HepG2 (cell line): ENCODE measurements at regions not wholly inside any gene's neighbourhood (a gene's known extent, or its start where the extent isn't known, plus 50 kb on each side); places are given as distances from the start of the nearest gene placed in this dataset.

Experiments used
- ATAC-seq: fragments of 200-7000 bp; cut with Tn5 transposase; 3 replicates; pipeline ENCODE4 v1.9.1; 2020; ENCODE audit warnings: mild to moderate bottlenecking, moderate library complexity
- BruUV-seq: library from RNA; stranded (reverse); fragments of 400-500 nt; replicated peaks from 2 replicates; lab custom pipeline; 2021; lab: Mats Ljungman, UMichigan
- CTCF ChIA-PET: fragments of 300-600 bp; formaldehyde crosslinking; extraction: SDS; loops from one replicate; lab custom pipeline; 2021; ENCODE audit warnings: low total read pairs, inconsistent platforms, low intra/inter-chr PET ratio; lab: Yijun Ruan, JAX
- POLR2A ChIA-PET: fragments of 350-600 bp; sonication (Branson Sonifier 250); formaldehyde crosslinking; loops from one replicate; lab custom pipeline; 2020; ENCODE audit warnings: antibody characterized with exemption, inconsistent platforms; lab: Yijun Ruan, JAX
- DNase-seq: peaks from one replicate; pipeline ENCODE4 v3.0.0-alpha.2; 2015; ENCODE audit warnings: low spot score
- FAIRE-seq: peaks from 3 replicates; lab custom pipeline; 2011; peaks lifted over from hg19 to GRCh38; lab: Jason Lieb, UNC
- H2AFZ ChIP-seq: one replicate; pipeline ENCODE4 v1.6.1; 2011; ENCODE audit warnings: low read length, inconsistent platforms
- H3K27ac ChIP-seq: fragments of 300-600 bp; 3 replicates; pipeline ENCODE4 v1.8.0; 2011; ENCODE audit warnings: mixed run types, mild to moderate bottlenecking, mixed read lengths, low read length, inconsistent platforms; ENCODE audit not compliant: insufficient read depth; ENCODE audit errors: extremely low read length
- H3K27me3 ChIP-seq, 2 experiments: fragments of 200-600 bp in 1 of 2; 2 replicates in 1 of 2; 3 replicates in 1 of 2; pipeline versions ENCODE4 v1.6.0 to v1.8.0; 2011; ENCODE audit warnings: low read length in 2 of 2, mild to moderate bottlenecking in 2 of 2, moderate library complexity in 2 of 2, inconsistent platforms in 1 of 2; ENCODE audit not compliant: insufficient read depth in 2 of 2, control insufficient read depth in 1 of 2
- H3K36me3 ChIP-seq, 2 experiments: fragments of 200-600 bp in 1 of 2; replicated peaks in 1 of 2; 2 replicates in 1 of 2; 3 replicates in 1 of 2; pipeline versions ENCODE4 v1.5.1 to v1.8.0; 2011; ENCODE audit warnings: low read length in 2 of 2, inconsistent platforms in 1 of 2; ENCODE audit not compliant: insufficient read depth in 2 of 2, control insufficient read depth in 1 of 2
- H3K4me1 ChIP-seq: 2 replicates; pipeline ENCODE4 v1.5.1; 2012; ENCODE audit warnings: low read length, inconsistent platforms; ENCODE audit not compliant: insufficient read depth
- H3K4me2 ChIP-seq: 2 replicates; pipeline ENCODE4 v1.6.0; 2011; ENCODE audit warnings: low read depth, low read length, inconsistent platforms
- H3K4me3 ChIP-seq, 3 experiments: fragments of 200-600 bp in 1 of 3; sonication (generic), shearing (Covaris generic) in 1 of 3; replicated peaks in 1 of 3; 2 replicates each; pipeline ENCODE4 v1.5.1; 2011 to 2016; ENCODE audit warnings: low read length in 3 of 3, inconsistent platforms in 2 of 3, low read depth in 2 of 3, mild to moderate bottlenecking in 2 of 3, control low read depth in 1 of 3, mixed read lengths in 1 of 3; ENCODE audit not compliant: insufficient read depth in 1 of 3
- H3K79me2 ChIP-seq: one replicate; pipeline ENCODE4 v1.6.1; 2011; ENCODE audit warnings: low read length, inconsistent platforms; ENCODE audit not compliant: insufficient read depth
- H3K9ac ChIP-seq: 2 replicates; pipeline ENCODE4 v1.6.0; 2011; ENCODE audit warnings: mild to moderate bottlenecking, low read depth, low read length, inconsistent platforms; ENCODE audit not compliant: insufficient read depth
- H3K9me3 ChIP-seq: 2 replicates; pipeline ENCODE4 v1.5.1; 2012; ENCODE audit warnings: mild to moderate bottlenecking, low read length
- H4K20me1 ChIP-seq: 2 replicates; pipeline ENCODE4 v1.6.0; 2011; ENCODE audit warnings: inconsistent platforms, mild to moderate bottlenecking, low read length, moderate library complexity; ENCODE audit not compliant: insufficient read depth
- AHR ChIP-seq: IDR thresholded peaks from 2 replicates; pipeline ENCODE4 v1.6.1; 2018; ENCODE audit warnings: missing genetic modification reagents, missing compliant biosample characterization
- ELF3 ChIP-seq: IDR thresholded peaks from 2 replicates; pipeline ENCODE4 v1.6.1; 2016; ENCODE audit warnings: missing genetic modification reagents, missing compliant biosample characterization
- FOXP1 ChIP-seq, 2 experiments: fragments of 450-650 bp in 1 of 2; IDR thresholded peaks; 2 replicates each; pipeline ENCODE4 v1.6.1; 2017 to 2018; ENCODE audit warnings: antibody characterized with exemption in 1 of 2
- HOMEZ ChIP-seq: IDR thresholded peaks from 2 replicates; pipeline ENCODE4 v1.6.1; 2016; ENCODE audit warnings: low read depth
- HOXA5 ChIP-seq: sonication (generic); formaldehyde crosslinking; IDR thresholded peaks from 2 replicates; pipeline ENCODE4 v1.4.0; 2020; ENCODE audit warnings: missing genetic modification reagents
- IRF2 ChIP-seq: IDR thresholded peaks from 2 replicates; pipeline ENCODE4 v1.6.1; 2018; ENCODE audit warnings: missing genetic modification reagents, missing compliant biosample characterization
- JARID2 ChIP-seq: sonication (generic); formaldehyde crosslinking; IDR thresholded peaks from 2 replicates; pipeline ENCODE4 v1.8.1; 2023; ENCODE audit warnings: missing genetic modification reagents, inconsistent platforms; ENCODE audit not compliant: insufficient replicate concordance
- KAT2B ChIP-seq: fragments of 150-350 bp; IDR thresholded peaks from 2 replicates; pipeline ENCODE4 v1.6.1; 2014; ENCODE audit warnings: low read depth, low read length, borderline replicate concordance
- MBNL3 ChIP-seq: fragments of 250-450 bp; sonication (Bioruptor Pico); conservative IDR thresholded peaks from 2 replicates; pipeline ENCODE4 v1.8.0; 2022; ENCODE audit warnings: mild to moderate bottlenecking, inconsistent platforms
- MTA3 ChIP-seq: sonication (generic); formaldehyde crosslinking; IDR thresholded peaks from 2 replicates; pipeline ENCODE4 v1.4.0; 2020; ENCODE audit warnings: missing genetic modification reagents
- NFATC3 ChIP-seq: sonication (generic); formaldehyde crosslinking; IDR thresholded peaks from 2 replicates; pipeline ENCODE4 v1.5.1; 2020; ENCODE audit warnings: mild to moderate bottlenecking, missing genetic modification reagents
- NR2F1 ChIP-seq, 2 experiments: fragments of 450-650 bp in 1 of 2; formaldehyde crosslinking in 1 of 2; IDR thresholded peaks; 2 replicates each; pipeline versions ENCODE4 v1.5.0 to v1.6.1; 2016 to 2020; ENCODE audit warnings: mild to moderate bottlenecking in 1 of 2, missing compliant biosample characterization in 1 of 2, missing genetic modification reagents in 1 of 2, moderate library complexity in 1 of 2
- NR2F2 ChIP-seq: IDR thresholded peaks from 2 replicates; pipeline ENCODE4 v1.6.1; 2012; ENCODE audit warnings: low read depth, inconsistent platforms, borderline replicate concordance
- NR2F6 ChIP-seq, 2 experiments: IDR thresholded peaks; 2 replicates each; pipeline ENCODE4 v1.6.1; 2016; ENCODE audit warnings: antibody characterized with exemption in 1 of 2, mild to moderate bottlenecking in 1 of 2
- PHB2 ChIP-seq: fragments of 450-650 bp; IDR thresholded peaks from 2 replicates; pipeline ENCODE4 v1.6.1; 2018; ENCODE audit not compliant: partially characterized antibody
- TMF1 ChIP-seq: sonication (generic); formaldehyde crosslinking; IDR thresholded peaks from 2 replicates; pipeline ENCODE4 v1.8.1; 2022; ENCODE audit warnings: low read depth, missing genetic modification reagents
- TSC22D2 ChIP-seq: sonication (generic); formaldehyde crosslinking; IDR thresholded peaks from 2 replicates; pipeline ENCODE4 v1.5.1; 2020; ENCODE audit warnings: missing genetic modification reagents, mild to moderate bottlenecking, borderline replicate concordance
- YEATS2 ChIP-seq: sonication (generic); formaldehyde crosslinking; IDR thresholded peaks from 2 replicates; pipeline ENCODE4 v1.4.0; 2020; ENCODE audit warnings: missing genetic modification reagents, borderline replicate concordance
- ZNF652 ChIP-seq: IDR thresholded peaks from 2 replicates; pipeline ENCODE4 v1.6.1; 2016; ENCODE audit warnings: low read depth, borderline replicate concordance
- ZNF850 ChIP-seq: sonication (generic); formaldehyde crosslinking; conservative IDR thresholded peaks from 2 replicates; pipeline ENCODE4 v1.9.0; 2021; ENCODE audit warnings: mild to moderate bottlenecking, missing genetic modification reagents
- WGBS: methylation state at CpG from one replicate; pipeline ENCODE4 v1.1.6; 2017; ENCODE audit warnings: low lambda C conversion rate; 5-methylcytosine and 5-hydroxymethylcytosine counted together
- in situ Hi-C: cut with HindIII; loops from 2 replicates; pipeline ENCODE4 v1.10.0; 2017; ENCODE audit warnings: low pct_unique_long_range_greater_than_20kb; ENCODE audit not compliant: extremely low pct_ligation_motif_present
- intact Hi-C: fragments of 100-400 bp; cut with micrococcal nuclease; formaldehyde crosslinking; loops from one replicate; pipeline ENCODE4 v1.10.0; 2022; ENCODE audit not compliant: unreplicated experiment
- TF ChIP-seq, protein P1 (sequence below): sonication (generic); formaldehyde crosslinking; IDR thresholded peaks from 2 replicates; pipeline ENCODE4 v1.4.0; 2020; ENCODE audit warnings: missing genetic modification reagents, borderline replicate concordance

- peak; percentile 26; the same call in 2 of the 3 replicates for ATAC-seq
- Histone ChIP-seq H3K9me3 (no peaks in the 10 kb centered on the region), H3K4me1 (peaks cover 30% of the 10 kb centered on the region), H3K36me3 (no peaks in the 10 kb centered on the region), H3K27me3 (peaks cover 4 to 52% of the 10 kb centered on the region in 2 experiments), H3K9ac (no peak overlapping the region), H3K79me2 (no peaks in the 10 kb centered on the region), H3K4me2 (peak overlapping the region; percentile 46), H4K20me1 (no peaks in the 10 kb centered on the region), H3K4me3 (peak overlapping the region in 1 of 3 experiments; percentile 41; a peak in 1 of 6 replicates), H3K27ac (no peak overlapping the region), H2AFZ (no peak overlapping the region)
- CTCF ChIA-PET = no interaction called here
- in situ Hi-C loops (no loop called here), intact Hi-C loops (no loop called here)
- no TSS peak for BruUV-seq
- peak; percentile 4 for DNase-seq
- POLR2A ChIA-PET = no interaction called here
- 5% methylated on average over 9 of the region's 22 CpGs for WGBS
- FAIRE-seq = no peak
- TF ChIP-seq TMF1 (no peak), YEATS2 (CRISPR knock-in tag) (no peak), TSC22D2 (CRISPR knock-in tag) (no peak), AHR (CRISPR knock-in tag) (no peak), HOXA5 (CRISPR knock-in tag) (no peak), HOMEZ (CRISPR knock-in tag) (no peak), NR2F6 (IDR thresholded peaks at IDR 0.05) (peak; percentile 32; the same call in 1 of the 2 replicates), NR2F6 (CRISPR knock-in tag; IDR thresholded peaks at IDR 0.05) (no peak), NFATC3 (CRISPR knock-in tag) (no peak), NR2F1 (CRISPR knock-in tag; IDR thresholded peaks at IDR 0.05) (0 out of 4 replicates have a peak, but pooled peaks of 1 of the 2 experiments have one; percentile 29), NR2F2 (peak; percentile 50; the same call in 1 of the 2 replicates), IRF2 (CRISPR knock-in tag) (no peak), MTA3 (CRISPR knock-in tag) (no peak), ZNF850 (CRISPR knock-in tag) (no peak), KAT2B (no peak), ELF3 (CRISPR knock-in tag) (peak; percentile 12; the same call in 1 of the 2 replicates), JARID2 (CRISPR knock-in tag) (no peak), PHB2 (no peak), ZNF652 (CRISPR knock-in tag) (peak; percentile 47; the same call in 1 of the 2 replicates), MBNL3 (no peak), FOXP1 (IDR thresholded peaks at IDR 0.05) (no peak), FOXP1 (CRISPR knock-in tag; IDR thresholded peaks at IDR 0.05) (0 out of 2 replicates have a peak, but pooled peaks have one; percentile 11)
- TF ChIP-seq, protein P1, sequence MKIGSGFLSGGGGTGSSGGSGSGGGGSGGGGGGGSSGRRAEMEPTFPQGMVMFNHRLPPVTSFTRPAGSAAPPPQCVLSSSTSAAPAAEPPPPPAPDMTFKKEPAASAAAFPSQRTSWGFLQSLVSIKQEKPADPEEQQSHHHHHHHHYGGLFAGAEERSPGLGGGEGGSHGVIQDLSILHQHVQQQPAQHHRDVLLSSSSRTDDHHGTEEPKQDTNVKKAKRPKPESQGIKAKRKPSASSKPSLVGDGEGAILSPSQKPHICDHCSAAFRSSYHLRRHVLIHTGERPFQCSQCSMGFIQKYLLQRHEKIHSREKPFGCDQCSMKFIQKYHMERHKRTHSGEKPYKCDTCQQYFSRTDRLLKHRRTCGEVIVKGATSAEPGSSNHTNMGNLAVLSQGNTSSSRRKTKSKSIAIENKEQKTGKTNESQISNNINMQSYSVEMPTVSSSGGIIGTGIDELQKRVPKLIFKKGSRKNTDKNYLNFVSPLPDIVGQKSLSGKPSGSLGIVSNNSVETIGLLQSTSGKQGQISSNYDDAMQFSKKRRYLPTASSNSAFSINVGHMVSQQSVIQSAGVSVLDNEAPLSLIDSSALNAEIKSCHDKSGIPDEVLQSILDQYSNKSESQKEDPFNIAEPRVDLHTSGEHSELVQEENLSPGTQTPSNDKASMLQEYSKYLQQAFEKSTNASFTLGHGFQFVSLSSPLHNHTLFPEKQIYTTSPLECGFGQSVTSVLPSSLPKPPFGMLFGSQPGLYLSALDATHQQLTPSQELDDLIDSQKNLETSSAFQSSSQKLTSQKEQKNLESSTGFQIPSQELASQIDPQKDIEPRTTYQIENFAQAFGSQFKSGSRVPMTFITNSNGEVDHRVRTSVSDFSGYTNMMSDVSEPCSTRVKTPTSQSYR (CRISPR knock-in tag) = peak; percentile 29; the same call in 1 of the 2 replicates
Observed at GRCh38 chr3:193974671-193975535, 161.0 kb upstream of the HES1 start.
